Progenitor cell of endocrine pancreas (in vitro differentiated cells): ENCODE measurements at regions not wholly inside any gene's neighbourhood (a gene's known extent, or its start where the extent isn't known, plus 50 kb on each side); places are given as distances from the start of the nearest gene placed in this dataset.

Experiments
- DNase-seq: peaks from one replicate; pipeline ENCODE4 v3.0.0; 2021; ENCODE audit warnings: low spot score; ENCODE audit not compliant: unreplicated experiment
- H3K27ac Mint-ChIP-seq: 2 replicates; pipeline ENCODE4 v1.8.0; 2021; ENCODE audit warnings: mild to moderate bottlenecking, moderate library complexity, mixed read lengths
- H3K27me3 Mint-ChIP-seq: 2 replicates; pipeline ENCODE4 v1.8.0; 2021; ENCODE audit warnings: mixed read lengths
- H3K36me3 Mint-ChIP-seq: 2 replicates; pipeline ENCODE4 v1.8.0; 2022; ENCODE audit warnings: mixed read lengths; ENCODE audit not compliant: insufficient read depth
- H3K4me1 Mint-ChIP-seq: 2 replicates; pipeline ENCODE4 v1.8.0; 2021; ENCODE audit warnings: low read depth, mixed read lengths
- H3K4me3 Mint-ChIP-seq: 2 replicates; pipeline ENCODE4 v1.8.0; 2021; ENCODE audit warnings: low read depth, mild to moderate bottlenecking, moderate library complexity, mixed read lengths
- H3K9me3 Mint-ChIP-seq: 2 replicates; pipeline ENCODE4 v1.8.0; 2021; ENCODE audit warnings: low read depth, mixed read lengths
- TF ChIP-seq, protein P1 (sequence below): fragments of 200-600 bp; sonication (generic); IDR thresholded peaks from one replicate; pipeline ENCODE4 v1.5.0; 2021; ENCODE audit warnings: antibody characterized with exemption, mild to moderate bottlenecking; ENCODE audit not compliant: unreplicated experiment

DNA sequence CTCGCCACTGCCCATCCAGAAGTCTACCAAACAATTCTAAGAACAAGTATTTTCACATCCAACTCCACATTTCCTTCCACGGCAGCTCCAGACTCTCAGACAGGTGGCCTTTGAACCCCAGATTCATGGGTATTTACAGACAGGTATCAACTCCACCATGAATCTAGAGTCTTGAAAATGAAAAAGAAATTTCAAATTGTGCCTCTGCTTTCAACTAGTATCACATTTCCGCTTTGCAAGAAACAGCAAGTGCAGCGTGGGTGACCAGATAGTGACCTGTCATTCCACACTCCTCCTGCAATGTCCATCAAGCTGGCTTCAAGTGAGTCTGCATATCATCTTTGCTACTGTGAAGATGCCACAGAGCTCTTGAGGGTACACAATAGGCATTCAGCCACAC is 232.4 kb upstream of the RPL38 start:
- Mint-ChIP-seq H3K27ac (no peak overlapping the region), H3K36me3 (no peaks in the 10 kb centered on the region), H3K4me1 (no peaks in the 10 kb centered on the region), H3K4me3 (no peak overlapping the region), H3K27me3 (peaks cover 40% of the 10 kb centered on the region), H3K9me3 (no peaks in the 10 kb centered on the region)
- TF ChIP-seq, protein P1, sequence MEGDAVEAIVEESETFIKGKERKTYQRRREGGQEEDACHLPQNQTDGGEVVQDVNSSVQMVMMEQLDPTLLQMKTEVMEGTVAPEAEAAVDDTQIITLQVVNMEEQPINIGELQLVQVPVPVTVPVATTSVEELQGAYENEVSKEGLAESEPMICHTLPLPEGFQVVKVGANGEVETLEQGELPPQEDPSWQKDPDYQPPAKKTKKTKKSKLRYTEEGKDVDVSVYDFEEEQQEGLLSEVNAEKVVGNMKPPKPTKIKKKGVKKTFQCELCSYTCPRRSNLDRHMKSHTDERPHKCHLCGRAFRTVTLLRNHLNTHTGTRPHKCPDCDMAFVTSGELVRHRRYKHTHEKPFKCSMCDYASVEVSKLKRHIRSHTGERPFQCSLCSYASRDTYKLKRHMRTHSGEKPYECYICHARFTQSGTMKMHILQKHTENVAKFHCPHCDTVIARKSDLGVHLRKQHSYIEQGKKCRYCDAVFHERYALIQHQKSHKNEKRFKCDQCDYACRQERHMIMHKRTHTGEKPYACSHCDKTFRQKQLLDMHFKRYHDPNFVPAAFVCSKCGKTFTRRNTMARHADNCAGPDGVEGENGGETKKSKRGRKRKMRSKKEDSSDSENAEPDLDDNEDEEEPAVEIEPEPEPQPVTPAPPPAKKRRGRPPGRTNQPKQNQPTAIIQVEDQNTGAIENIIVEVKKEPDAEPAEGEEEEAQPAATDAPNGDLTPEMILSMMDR, result no peak
- DNase-seq, result no peak

DNA sequence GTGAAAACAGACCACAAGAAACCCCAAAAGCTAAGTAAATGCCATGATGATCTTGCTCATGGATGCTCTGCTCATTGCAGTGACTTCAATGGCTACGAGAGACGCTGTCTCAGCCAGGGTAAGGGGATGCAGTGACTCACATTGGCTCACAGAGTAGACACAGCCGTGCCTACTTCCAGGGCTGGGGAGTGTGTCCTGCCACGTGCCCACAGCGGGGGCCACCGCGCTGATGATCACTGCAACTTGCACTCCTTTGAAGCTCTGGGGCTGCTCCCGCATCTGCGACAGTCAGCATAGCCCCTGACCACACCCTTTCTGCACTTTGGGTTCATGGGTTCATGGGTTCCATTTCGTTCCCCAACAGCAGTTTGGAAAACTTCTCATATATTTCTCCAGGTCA is 231.4 kb upstream of the RPL38 start:
- no peaks in the 10 kb centered on the region for H3K9me3 Mint-ChIP-seq
- H3K4me3 Mint-ChIP-seq, result no peak overlapping the region
- no peaks in the 10 kb centered on the region for H3K4me1 Mint-ChIP-seq
- H3K27ac Mint-ChIP-seq, result no peak overlapping the region
- no peaks in the 10 kb centered on the region for H3K36me3 Mint-ChIP-seq
- no peak for DNase-seq
- peaks cover 45% of the 10 kb centered on the region for H3K27me3 Mint-ChIP-seq
- TF ChIP-seq, protein P1, result no peak

DNA sequence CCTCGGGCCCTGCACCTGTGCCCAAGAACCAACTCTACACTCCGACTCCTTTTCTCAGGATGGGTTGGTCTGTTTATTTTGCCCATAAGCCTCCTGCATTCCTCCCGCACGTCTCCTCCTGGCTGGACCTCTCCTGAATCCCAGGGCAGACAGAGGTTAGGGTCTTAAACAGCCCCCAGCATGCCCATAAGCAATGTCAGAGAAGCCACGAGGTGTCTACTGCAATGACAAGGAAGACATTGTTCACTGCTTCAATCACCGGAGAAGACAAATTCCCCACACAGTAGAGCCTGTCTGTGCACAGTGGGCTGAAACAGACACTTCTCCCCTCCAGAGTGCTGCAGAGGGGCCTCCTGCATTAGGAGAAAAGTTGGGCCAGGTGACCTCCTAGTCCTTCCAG is 230.6 kb upstream of the RPL38 start:
- Mint-ChIP-seq H3K27ac (no peak overlapping the region), H3K4me3 (no peak overlapping the region), H3K4me1 (no peaks in the 10 kb centered on the region), H3K27me3 (peaks cover 42% of the 10 kb centered on the region), H3K9me3 (no peaks in the 10 kb centered on the region), H3K36me3 (no peaks in the 10 kb centered on the region)
- TF ChIP-seq, protein P1, result no peak
- no peak for DNase-seq

DNA sequence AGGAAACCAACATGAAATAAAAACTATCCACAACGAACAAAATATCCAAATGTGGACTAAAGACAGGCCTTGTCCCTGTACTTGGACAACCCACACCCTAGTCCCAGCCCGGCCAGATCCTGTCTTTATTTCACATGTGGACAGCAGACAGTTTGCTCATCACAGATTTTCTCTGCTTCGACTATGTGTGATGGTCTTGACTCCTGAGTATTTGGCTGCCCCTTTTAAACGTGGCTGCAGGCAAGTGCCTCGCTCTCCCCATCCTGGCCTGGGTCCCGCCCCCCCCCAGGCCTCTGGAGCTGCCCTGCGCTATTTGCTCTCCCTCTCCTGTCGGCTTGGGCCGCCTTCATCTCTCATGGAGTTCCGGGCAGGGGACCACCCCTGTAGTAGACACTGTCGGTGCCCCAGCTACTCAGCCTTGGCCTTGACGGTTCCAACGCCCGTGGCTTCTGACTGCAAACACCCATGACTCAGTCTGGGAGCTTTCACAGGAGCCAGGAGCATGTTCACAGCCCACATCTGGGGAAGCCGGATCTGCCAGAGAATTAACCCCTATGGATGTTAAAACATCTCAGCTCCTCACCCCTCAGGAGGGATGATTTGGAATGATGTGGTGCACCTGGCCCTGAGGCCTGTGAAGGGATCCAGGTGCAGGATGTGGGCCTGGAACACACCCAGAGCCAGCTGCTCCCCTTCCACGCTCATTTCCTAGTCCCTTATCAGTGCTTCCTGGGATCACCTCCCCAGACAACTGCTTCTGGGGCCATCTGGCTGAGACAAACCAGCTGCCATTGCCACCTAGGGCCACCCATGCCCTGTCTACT is 229.7 kb upstream of the RPL38 start:
- Mint-ChIP-seq H3K36me3 (no peaks in the 10 kb centered on the region), H3K27ac (no peak overlapping the region), H3K27me3 (peaks cover 41% of the 10 kb centered on the region), H3K9me3 (no peaks in the 10 kb centered on the region), H3K4me3 (no peak overlapping the region), H3K4me1 (no peaks in the 10 kb centered on the region)
- DNase-seq, result no peak
- TF ChIP-seq, protein P1, result no peak

DNA sequence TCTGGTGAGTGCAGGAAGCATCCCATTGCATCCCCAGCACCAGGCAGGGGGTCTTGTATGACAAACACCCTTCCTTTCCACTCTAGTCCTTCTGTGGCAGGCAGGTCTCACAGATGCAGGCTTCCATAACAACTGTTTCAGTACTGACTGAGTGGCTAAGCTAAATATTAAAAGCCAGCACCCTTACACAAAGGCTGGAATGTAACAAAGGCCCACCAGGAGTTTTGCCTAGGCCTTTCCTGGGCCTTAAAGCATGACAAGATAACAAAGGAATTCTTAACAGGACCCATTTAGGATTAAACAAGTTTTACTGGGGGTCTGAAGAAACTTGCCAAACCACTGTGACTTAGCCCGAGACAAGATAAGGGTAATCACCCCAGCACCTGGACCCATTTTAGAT is 228.9 kb upstream of the RPL38 start:
- TF ChIP-seq, protein P1, result no peak
- no peak overlapping the region for H3K27ac Mint-ChIP-seq

More for the DNA sequence above, 228.9 kb upstream of the RPL38 start:
- no peak for DNase-seq
- H3K4me1 Mint-ChIP-seq, result no peaks in the 10 kb centered on the region
- H3K9me3 Mint-ChIP-seq, result no peaks in the 10 kb centered on the region
- peaks cover 36% of the 10 kb centered on the region for H3K27me3 Mint-ChIP-seq
- H3K4me3 Mint-ChIP-seq, result no peak overlapping the region
- no peaks in the 10 kb centered on the region for H3K36me3 Mint-ChIP-seq
